Kidney (tissue), 13 donors: ENCODE measurements at regions not wholly inside any gene's neighbourhood (a gene's known extent, or its start where the extent isn't known, plus 50 kb on each side); places are given as distances from the start of the nearest gene placed in this dataset.

Experiments
- DNase-seq, 5 donors: peaks; one replicate each; pipeline ENCODE4 v3.0.0-alpha.2; 2013 to 2020
- FAIRE-seq: peaks from 2 replicates; lab custom pipeline; 2012; peaks lifted over from hg19 to GRCh38; lab: Jason Lieb, UNC
- H3K27ac ChIP-seq, 2 donors: one replicate each; pipeline ENCODE4 v1.7.0; 2013; ENCODE audit warnings: low read depth in 2 of 2, low read length in 2 of 2, inconsistent platforms in 1 of 2
- H3K27me3 ChIP-seq: one replicate; pipeline ENCODE4 v1.7.1; 2013; ENCODE audit warnings: low read length, inconsistent platforms; ENCODE audit not compliant: control insufficient read depth, insufficient read depth
- H3K36me3 ChIP-seq, 3 donors: one replicate each; pipeline versions ENCODE4 v1.7.0 to v1.7.1; 2013; ENCODE audit warnings: low read length in 3 of 3, control low read depth in 1 of 3, inconsistent platforms in 1 of 3; ENCODE audit not compliant: insufficient read depth in 3 of 3, control insufficient read depth in 2 of 3
- H3K4me1 ChIP-seq, 3 donors: one replicate each; pipeline versions ENCODE4 v1.7.0 to v1.7.1; 2013; ENCODE audit warnings: low read length in 3 of 3, inconsistent platforms in 1 of 3, low read depth in 1 of 3; ENCODE audit not compliant: control insufficient read depth in 2 of 3, insufficient read depth in 2 of 3
- H3K4me3 ChIP-seq, 3 donors: one replicate each; pipeline versions ENCODE4 v1.7.0 to v1.8.1; 2013; ENCODE audit warnings: low read length in 3 of 3, control low read depth in 1 of 3, inconsistent platforms in 1 of 3
- H3K9ac ChIP-seq, 3 donors: one replicate each; pipeline versions ENCODE4 v1.7.0 to v1.7.1; 2013; ENCODE audit warnings: low read length in 3 of 3, control low read depth in 1 of 3, inconsistent platforms in 1 of 3
- H3K9me3 ChIP-seq, 3 donors: one replicate each; pipeline versions ENCODE4 v1.7.0 to v1.7.1; 2013; ENCODE audit warnings: low read length in 3 of 3, control low read depth in 1 of 3, inconsistent platforms in 1 of 3; ENCODE audit not compliant: control insufficient read depth in 2 of 3, insufficient read depth in 1 of 3
- CTCF ChIP-seq: IDR thresholded peaks from 3 replicates; pipeline ENCODE4 v1.5.1; 2012; ENCODE audit warnings: mild to moderate bottlenecking, moderate library complexity, borderline replicate concordance; ENCODE audit not compliant: insufficient read depth; ENCODE audit errors: extremely low read depth
- intact Hi-C: fragments of 100-400 bp; cut with DNase I; formaldehyde crosslinking; loops from one replicate; pipeline ENCODE4 v1.11.1; 2022
- donor health status: control.
- donor health status: control.
- donor health status: control.
- donor health status: control.
- donor health status: control.
- donor health status: DM: yes; HTN: yes; CAD: no.
- donor health status: Normal renal cell carcinoma (clear cell type).

- Histone ChIP-seq H3K4me3 (no peak overlapping the region), H3K36me3 (no peaks in the 10 kb centered on the region), H3K9me3 (no peaks in the 10 kb centered on the region), H3K4me1 (no peaks in the 10 kb centered on the region), H3K27ac (no peak overlapping the region), H3K27me3 (no peaks in the 10 kb centered on the region), H3K9ac (no peak overlapping the region)
- no peak for TF ChIP-seq CTCF
- FAIRE-seq (no peak), DNase-seq (no peak)
- intact Hi-C loops = no loop called here
These were observed 52.6 kb upstream of the SP8 start for GRCh38 chr7:20839196-20839735.

- intact Hi-C loops = no loop called here
- no peak overlapping the region for H3K4me3 ChIP-seq
- no peak overlapping the region for H3K27ac ChIP-seq
- DNase-seq (no peak), FAIRE-seq (no peak)
- H3K9ac ChIP-seq = no peak overlapping the region
- no peaks in the 10 kb centered on the region for H3K4me1 ChIP-seq
- no peaks in the 10 kb centered on the region for H3K36me3 ChIP-seq
- no peaks in the 10 kb centered on the region for H3K27me3 ChIP-seq
- no peaks in the 10 kb centered on the region for H3K9me3 ChIP-seq
- no peak for TF ChIP-seq CTCF
These were observed 53.3 kb upstream of the SP8 start for GRCh38 chr7:20839987-20840386.

- Histone ChIP-seq H3K36me3 (no peaks in the 10 kb centered on the region), H3K9me3 (no peaks in the 10 kb centered on the region), H3K4me3 (no peak overlapping the region), H3K4me1 (no peaks in the 10 kb centered on the region), H3K9ac (no peak overlapping the region), H3K27me3 (no peaks in the 10 kb centered on the region), H3K27ac (no peak overlapping the region)
- intact Hi-C loops = no loop called here
- no peak for DNase-seq
- TF ChIP-seq CTCF = no peak
- no peak for FAIRE-seq
These were observed 60.1 kb upstream of the SP8 start for GRCh38 chr7:20846791-20847190.

- H3K4me3 ChIP-seq = no peak overlapping the region
- TF ChIP-seq CTCF = no peak
- FAIRE-seq (no peak), DNase-seq (no peak)
- no peaks in the 10 kb centered on the region for H3K36me3 ChIP-seq
- H3K27me3 ChIP-seq = no peaks in the 10 kb centered on the region
- no peak overlapping the region for H3K9ac ChIP-seq
- H3K4me1 ChIP-seq = no peaks in the 10 kb centered on the region
- H3K27ac ChIP-seq = no peak overlapping the region
- intact Hi-C loops = no loop called here
- H3K9me3 ChIP-seq = no peaks in the 10 kb centered on the region
These were observed 72.3 kb upstream of the SP8 start for GRCh38 chr7:20858951-20859350.
